ENCODE measurements at regions not wholly inside any gene's neighbourhood (a gene's known extent, or its start where the extent isn't known, plus 50 kb on each side); places are given as distances from the start of the nearest gene placed in this dataset.

GRCh38 chr7:46174196-46174580, 253.1 kb upstream of the IGFBP3 start:
- no peak for TF ChIP-seq CTCF (IDR thresholded peaks at IDR 0.05)
- TF ChIP-seq POLR2A (IDR thresholded peaks at IDR 0.05) = no peak
